GM19035 (cell line): ENCODE measurements at regions not wholly inside any gene's neighbourhood (a gene's known extent, or its start where the extent isn't known, plus 50 kb on each side); places are given as distances from the start of the nearest gene placed in this dataset.

Source experiments
- ATAC-seq: cut with Tn5 transposase; IDR thresholded peaks from one replicate; pipeline ENCODE4 v1.9.1; 2021; ENCODE audit not compliant: unreplicated experiment

GRCh38 chr10:2475711-2476217 lies 591.6 kb upstream of the PFKP start:
- ATAC-seq = no peak

GRCh38 chr10:2471811-2472210 lies 595.5 kb upstream of the PFKP start:
- ATAC-seq = no peak

- no peak for ATAC-seq
Measured at GRCh38 chr10:2469802-2470201, 597.5 kb upstream of the PFKP start.

GRCh38 chr10:2464483-2464882 lies 602.9 kb upstream of the PFKP start:
- ATAC-seq = no peak

DNA sequence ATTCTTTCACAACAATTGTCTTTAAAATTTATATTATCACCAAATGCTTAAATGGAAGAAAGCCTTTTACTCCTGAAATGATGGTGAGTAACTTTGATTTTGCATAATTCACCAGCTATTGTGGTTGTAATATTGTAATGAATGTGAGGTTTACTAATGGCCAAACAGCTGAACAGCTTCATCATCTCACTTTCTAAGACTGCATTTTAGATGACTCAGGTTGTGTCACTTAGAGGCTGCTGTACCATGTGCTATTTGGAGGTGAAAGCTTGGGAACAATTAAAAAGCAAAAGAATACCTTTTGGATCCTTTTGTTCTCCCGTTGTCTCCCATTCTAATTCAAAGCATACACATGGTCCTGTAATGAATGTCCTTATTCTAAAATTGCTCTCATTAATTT lies 604.0 kb upstream of the PFKP start:
- ATAC-seq = no peak

DNA sequence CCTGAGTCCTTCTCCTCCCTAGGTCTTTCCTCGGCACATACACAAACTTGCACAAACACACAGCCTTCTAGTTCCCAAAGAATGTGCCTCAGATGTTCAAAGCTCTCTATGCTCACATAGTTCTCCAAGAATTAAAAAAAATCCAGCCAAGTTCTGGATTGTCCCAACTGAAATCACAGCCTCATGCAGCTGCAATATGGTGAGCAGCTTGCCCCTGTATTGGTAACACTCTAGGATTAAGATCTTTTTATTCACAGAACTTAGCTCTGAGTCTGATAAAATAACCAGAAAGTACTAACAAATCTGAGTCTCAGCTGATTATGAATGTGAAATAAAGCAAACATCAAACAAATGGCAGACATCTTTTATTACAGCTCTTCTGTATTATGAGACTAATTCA lies 604.8 kb upstream of the PFKP start:
- ATAC-seq = no peak

- ATAC-seq = no peak
Measured at GRCh38 chr10:2460812-2461211, 606.5 kb upstream of the PFKP start.

DNA sequence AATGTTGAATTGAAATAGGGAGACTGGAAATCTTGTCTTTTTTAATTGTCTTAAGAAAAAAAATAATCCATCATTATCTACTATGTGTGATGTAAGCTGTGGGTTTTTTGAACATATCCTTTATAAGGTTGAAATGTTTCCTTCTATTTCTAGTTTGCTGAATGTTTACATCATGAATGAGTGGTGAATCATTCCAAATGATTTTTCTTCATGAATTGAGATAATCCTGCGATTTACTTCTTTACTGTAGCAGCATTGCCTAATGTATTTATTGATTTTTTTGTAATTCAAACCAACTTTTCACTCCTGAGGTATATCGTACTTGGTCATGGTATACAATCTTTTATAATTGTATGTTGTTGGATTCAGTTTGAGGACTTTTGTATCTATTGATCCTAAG lies 607.6 kb upstream of the PFKP start:
- ATAC-seq = no peak

- no peak for ATAC-seq
Measured at GRCh38 chr10:2456834-2457233, 610.5 kb upstream of the PFKP start.

- ATAC-seq = no peak
Measured at GRCh38 chr10:2445370-2445769, 622.0 kb upstream of the PFKP start.

- ATAC-seq = no peak
Measured at GRCh38 chr10:2439983-2440382, 627.4 kb upstream of the PFKP start.

DNA sequence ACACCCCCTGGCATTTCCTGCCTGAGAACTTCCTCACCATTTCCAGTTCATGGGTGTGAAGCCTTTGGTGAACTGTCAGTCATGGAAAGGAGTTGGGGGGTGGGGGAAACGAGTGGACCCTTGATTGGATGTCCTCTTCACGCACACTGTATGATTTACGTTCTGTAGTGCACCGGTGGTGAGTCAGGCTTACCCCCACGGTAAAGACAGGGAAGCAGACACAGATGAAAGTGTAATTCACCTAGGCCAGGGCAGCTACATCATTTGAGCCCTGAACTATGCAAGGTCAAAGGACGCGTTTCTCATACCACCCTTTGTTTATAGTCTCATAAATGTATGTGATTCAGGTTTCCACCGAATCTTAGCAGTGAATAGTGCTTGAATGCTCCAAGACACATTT lies 628.3 kb upstream of the PFKP start:
- ATAC-seq = no peak

- ATAC-seq = no peak
Measured at GRCh38 chr10:2438248-2438939, 629.0 kb upstream of the PFKP start.

GRCh38 chr10:2436933-2437332 lies 630.4 kb upstream of the PFKP start:
- ATAC-seq = no peak

- ATAC-seq = no peak
Measured at GRCh38 chr10:2431961-2432360, 635.4 kb upstream of the PFKP start.

DNA sequence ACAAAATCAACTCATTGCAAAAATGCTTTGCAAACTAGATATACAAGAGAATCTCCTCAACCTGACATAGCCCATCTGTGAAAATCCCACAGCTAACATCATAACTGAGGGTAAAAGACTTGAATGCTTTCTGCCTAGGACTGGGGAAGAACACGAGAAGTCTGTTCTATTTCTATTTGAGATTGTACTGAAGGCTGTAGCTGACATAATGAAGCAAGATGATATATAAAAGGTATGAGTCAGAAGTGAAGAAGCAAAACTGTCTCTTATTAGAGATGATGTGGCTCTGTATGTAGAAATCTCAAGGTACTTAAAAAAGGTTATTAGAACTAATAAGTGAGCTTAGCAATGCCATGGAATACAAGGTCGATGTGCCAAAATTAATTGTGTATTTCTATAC lies 639.9 kb upstream of the PFKP start:
- ATAC-seq = no peak

DNA sequence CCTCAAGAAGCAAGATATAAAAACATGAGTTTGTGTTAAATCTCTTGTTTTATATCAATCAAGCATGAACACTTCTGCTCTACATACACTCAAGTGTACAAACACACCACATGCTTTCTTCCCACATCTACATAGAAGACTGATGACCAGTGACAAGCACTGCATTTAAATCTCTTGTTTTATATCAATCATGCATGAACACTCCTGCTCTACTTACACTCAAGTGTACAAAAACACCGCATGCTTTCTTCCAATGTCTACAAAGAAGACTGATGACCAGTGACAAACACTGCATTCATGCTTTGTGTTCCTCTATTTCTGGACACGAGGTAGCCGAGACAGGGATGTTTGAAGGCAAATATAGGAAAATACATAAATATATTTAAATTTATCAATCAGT lies 642.0 kb upstream of the PFKP start:
- no peak for ATAC-seq

DNA sequence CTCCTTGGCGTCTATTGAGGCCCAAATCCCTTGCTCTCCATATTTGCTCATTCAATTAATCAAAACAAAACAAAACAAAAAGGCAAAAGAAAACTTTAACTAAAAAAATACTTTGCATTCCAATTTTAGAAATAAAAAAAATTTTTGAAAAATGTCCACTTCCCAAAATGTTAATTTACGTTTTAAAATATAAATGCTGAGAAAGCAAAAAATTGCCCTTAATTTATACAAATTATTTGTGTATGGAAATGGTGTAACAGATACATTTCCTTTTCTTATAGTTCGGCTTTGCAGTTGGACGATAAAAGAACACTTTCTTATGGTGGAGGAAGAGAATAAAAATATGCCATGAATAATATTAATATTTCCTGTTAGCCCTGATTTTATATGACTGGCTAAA lies 652.8 kb upstream of the PFKP start:
- no peak for ATAC-seq

DNA sequence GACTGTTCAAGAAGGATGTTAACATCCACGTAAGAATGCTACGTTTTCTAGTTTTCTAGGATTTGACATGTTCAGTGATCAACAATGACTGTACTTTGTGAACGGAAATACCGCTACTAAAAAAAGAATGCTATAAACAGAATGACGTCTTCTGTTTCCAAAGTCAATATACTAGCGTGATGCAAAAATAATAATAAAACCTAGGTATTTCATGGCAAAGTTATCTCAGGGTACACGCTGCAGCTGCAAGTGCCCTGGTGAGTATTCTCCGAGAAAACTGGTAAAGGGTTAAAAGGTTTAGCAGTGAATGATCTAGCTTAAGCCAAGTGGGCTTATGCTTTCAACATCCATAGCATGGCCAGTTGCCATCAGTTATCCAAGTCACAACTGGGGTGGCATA lies 653.3 kb upstream of the PFKP start:
- ATAC-seq = no peak

- ATAC-seq = no peak
Measured at GRCh38 chr10:2410049-2410448, 657.3 kb upstream of the PFKP start.

DNA sequence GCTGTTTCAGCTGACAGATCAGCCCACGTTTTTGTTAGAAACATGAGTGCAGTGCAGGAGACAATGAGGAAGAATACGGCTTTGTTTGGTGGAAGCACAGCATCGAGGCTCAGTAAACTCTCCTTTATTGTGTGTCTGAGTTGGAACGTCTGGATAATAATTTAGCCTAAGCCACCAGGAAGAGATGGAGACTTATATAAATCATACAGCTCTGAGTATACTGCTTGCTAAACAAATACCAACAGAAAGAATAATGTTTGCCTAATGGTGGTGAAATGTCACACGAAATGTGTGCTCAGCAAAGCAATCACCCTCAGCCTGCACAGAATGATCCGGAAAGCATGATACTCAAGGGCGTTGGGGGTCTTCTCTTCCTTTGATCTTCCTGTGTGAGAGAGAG lies 664.1 kb upstream of the ADARB2 start:
- no peak for ATAC-seq

GRCh38 chr10:2399482-2399881 lies 662.2 kb upstream of the ADARB2 start:
- no peak for ATAC-seq

DNA sequence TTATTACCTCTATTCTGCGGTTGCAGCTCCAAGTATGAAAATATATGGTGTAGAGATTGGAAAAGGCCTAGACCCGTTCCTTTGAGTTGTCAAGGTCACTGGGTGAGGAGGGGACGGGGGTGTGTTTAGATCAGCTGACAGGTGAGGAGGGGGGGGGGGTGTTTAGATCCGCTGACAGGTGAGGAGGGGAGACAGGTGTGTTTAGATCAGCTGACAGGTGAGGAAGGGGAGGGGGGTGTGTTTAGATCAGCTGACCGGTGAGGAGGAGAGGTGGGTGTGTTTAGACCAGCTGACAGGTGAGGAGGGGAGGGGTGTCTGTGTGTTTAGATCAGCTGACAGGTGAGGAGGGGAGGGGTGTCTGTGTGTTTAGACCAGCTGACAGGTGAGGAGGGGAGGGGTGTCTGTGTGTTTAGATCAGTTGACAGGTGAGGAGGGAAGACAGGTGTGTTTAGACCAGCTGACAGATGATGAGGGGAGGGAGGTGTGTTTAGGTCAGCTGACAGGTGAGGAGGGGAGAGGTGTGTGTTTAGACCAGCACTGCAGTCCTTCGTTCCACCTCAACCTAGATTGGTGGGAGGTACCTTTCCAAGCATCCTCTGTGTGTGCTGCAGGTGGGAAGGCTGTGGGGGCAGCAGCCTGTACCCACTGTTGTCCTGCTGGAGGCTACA lies 655.0 kb upstream of the ADARB2 start:
- no peak for ATAC-seq
